ENCODE measurements at regions not wholly inside any gene's neighbourhood (a gene's known extent, or its start where the extent isn't known, plus 50 kb on each side); places are given as distances from the start of the nearest gene placed in this dataset.

GRCh38 chr6:166820070-166820469 lies 136.3 kb downstream of the RNASET2 start:
- no peaks in the 10 kb centered on the region for H3K36me3 Mint-ChIP-seq
- no peak overlapping the region for H3K27ac Mint-ChIP-seq
- Histone ChIP-seq H3K9me3 (replicated peaks in 1 of 2; ENCODE audit: control insufficient read depth in 1 of 2, insufficient read depth in 1 of 2, low read length in 2 of 2) (no peaks in the 10 kb centered on the region), H3K27me3 (ENCODE audit: control insufficient read depth in 2 of 2, insufficient read depth in 2 of 2, low read length in 2 of 2) (no peaks in the 10 kb centered on the region), H3K79me2 (ENCODE audit: insufficient read depth, low read length) (no peaks in the 10 kb centered on the region), H3K36me3 (replicated peaks in 1 of 2; ENCODE audit: control insufficient read depth in 1 of 2, insufficient read depth in 2 of 2, low read length in 2 of 2) (no peaks in the 10 kb centered on the region), H3K4me3 (replicated peaks in 1 of 3; ENCODE audit: low read depth in 2 of 3, low read length in 3 of 3) (no peak overlapping the region), H4K20me1 (ENCODE audit: insufficient read depth, low read length) (no peaks in the 10 kb centered on the region), H2AFZ (ENCODE audit: insufficient read depth, low read depth, low read length, poor library complexity, severe bottlenecking) (no peak overlapping the region), H3K27ac (ENCODE audit: low read depth in 1 of 2, low read length in 2 of 2) (no peak overlapping the region), H3K4me1 (ENCODE audit: control insufficient read depth in 1 of 2, insufficient read depth in 2 of 2, low read length in 2 of 2) (no peaks in the 10 kb centered on the region), H3K9ac (ENCODE audit: insufficient read depth, low read length, poor library complexity, severe bottlenecking) (no peak overlapping the region), H3K4me2 (replicated peaks; ENCODE audit: extremely low read depth, low read length, poor library complexity, severe bottlenecking) (no peak overlapping the region)
- peaks cover 3 to 10% (median 6%) of the 10 kb centered on the region in 3 donors for H3K27me3 Mint-ChIP-seq (ENCODE audit: low read depth in 3 of 3)
- WGBS (ENCODE audit: insufficient coverage), result 100% methylated on average over 1 of the region's 1 CpG
- intact Hi-C loops (cut with micrococcal nuclease), result no loop called here
- peaks cover 4% of the 10 kb centered on the region for H3K4me1 Mint-ChIP-seq
- TF ChIP-seq, protein P1, sequence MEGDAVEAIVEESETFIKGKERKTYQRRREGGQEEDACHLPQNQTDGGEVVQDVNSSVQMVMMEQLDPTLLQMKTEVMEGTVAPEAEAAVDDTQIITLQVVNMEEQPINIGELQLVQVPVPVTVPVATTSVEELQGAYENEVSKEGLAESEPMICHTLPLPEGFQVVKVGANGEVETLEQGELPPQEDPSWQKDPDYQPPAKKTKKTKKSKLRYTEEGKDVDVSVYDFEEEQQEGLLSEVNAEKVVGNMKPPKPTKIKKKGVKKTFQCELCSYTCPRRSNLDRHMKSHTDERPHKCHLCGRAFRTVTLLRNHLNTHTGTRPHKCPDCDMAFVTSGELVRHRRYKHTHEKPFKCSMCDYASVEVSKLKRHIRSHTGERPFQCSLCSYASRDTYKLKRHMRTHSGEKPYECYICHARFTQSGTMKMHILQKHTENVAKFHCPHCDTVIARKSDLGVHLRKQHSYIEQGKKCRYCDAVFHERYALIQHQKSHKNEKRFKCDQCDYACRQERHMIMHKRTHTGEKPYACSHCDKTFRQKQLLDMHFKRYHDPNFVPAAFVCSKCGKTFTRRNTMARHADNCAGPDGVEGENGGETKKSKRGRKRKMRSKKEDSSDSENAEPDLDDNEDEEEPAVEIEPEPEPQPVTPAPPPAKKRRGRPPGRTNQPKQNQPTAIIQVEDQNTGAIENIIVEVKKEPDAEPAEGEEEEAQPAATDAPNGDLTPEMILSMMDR (IDR thresholded peaks at IDR 0.05), result no peak
- no peak for DNase-seq
- H3K4me3 Mint-ChIP-seq, result no peak overlapping the region
- H3K9me3 Mint-ChIP-seq, result no peaks in the 10 kb centered on the region

DNA sequence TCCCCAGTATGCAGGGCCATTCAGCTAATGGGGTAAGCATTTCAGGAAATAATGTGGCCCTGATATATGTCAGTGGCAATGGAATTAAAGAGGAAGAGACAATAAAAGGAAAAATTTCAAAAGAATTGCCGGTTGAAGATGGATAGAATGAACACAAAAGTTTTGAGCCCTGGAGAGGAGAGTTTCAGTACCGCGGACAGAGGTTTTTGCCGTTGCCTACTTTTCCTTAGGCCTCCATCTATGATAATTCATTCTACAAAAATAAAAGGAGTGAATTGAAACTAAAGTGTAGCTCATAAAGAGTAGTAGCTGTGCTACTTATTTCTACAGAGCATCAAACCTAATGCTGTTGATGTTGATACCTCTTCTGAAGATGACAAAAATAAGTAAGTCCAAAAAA lies 140.7 kb downstream of the RNASET2 start:
- no peak overlapping the region for H3K27ac ChIP-seq (ENCODE audit: low read depth in 1 of 2, low read length in 2 of 2)
- TF ChIP-seq, protein P1 (IDR thresholded peaks at IDR 0.05), result no peak
- no CpG with 5 or more reads among the region's 4 CpGs for WGBS (ENCODE audit: insufficient coverage)
- no peaks in the 10 kb centered on the region for H3K4me1 Mint-ChIP-seq
- H2AFZ ChIP-seq (ENCODE audit: insufficient read depth, low read depth, low read length, poor library complexity, severe bottlenecking), result no peak overlapping the region
- intact Hi-C loops (cut with micrococcal nuclease), result no loop called here
- no peak overlapping the region for H3K4me3 ChIP-seq (replicated peaks in 1 of 3; ENCODE audit: low read depth in 2 of 3, low read length in 3 of 3)
- no peaks in the 10 kb centered on the region for H3K4me1 ChIP-seq (ENCODE audit: control insufficient read depth in 1 of 2, insufficient read depth in 2 of 2, low read length in 2 of 2)
- no peak overlapping the region for H3K9ac ChIP-seq (ENCODE audit: insufficient read depth, low read length, poor library complexity, severe bottlenecking)
- H4K20me1 ChIP-seq (ENCODE audit: insufficient read depth, low read length), result no peaks in the 10 kb centered on the region
- H3K79me2 ChIP-seq (ENCODE audit: insufficient read depth, low read length), result no peaks in the 10 kb centered on the region
- H3K36me3 ChIP-seq (replicated peaks in 1 of 2; ENCODE audit: control insufficient read depth in 1 of 2, insufficient read depth in 2 of 2, low read length in 2 of 2), result no peaks in the 10 kb centered on the region
- H3K9me3 Mint-ChIP-seq, result peaks cover 0 to 2% (median 0%) of the 10 kb centered on the region in 7 donors
- H3K4me3 Mint-ChIP-seq, result no peak overlapping the region
- H3K4me2 ChIP-seq (replicated peaks; ENCODE audit: extremely low read depth, low read length, poor library complexity, severe bottlenecking), result no peak overlapping the region
- no peaks in the 10 kb centered on the region for H3K36me3 Mint-ChIP-seq
- no peak for DNase-seq
- no peaks in the 10 kb centered on the region for H3K27me3 ChIP-seq (ENCODE audit: control insufficient read depth in 2 of 2, insufficient read depth in 2 of 2, low read length in 2 of 2)
- no peaks in the 10 kb centered on the region for H3K9me3 ChIP-seq (replicated peaks in 1 of 2; ENCODE audit: control insufficient read depth in 1 of 2, insufficient read depth in 1 of 2, low read length in 2 of 2)
- H3K27me3 Mint-ChIP-seq (ENCODE audit: low read depth in 3 of 3), result peaks cover 5 to 6% (median 5%) of the 10 kb centered on the region in 3 donors
- no peak overlapping the region for H3K27ac Mint-ChIP-seq
